HG03571 (cell line): ENCODE measurements at regions not wholly inside any gene's neighbourhood (a gene's known extent, or its start where the extent isn't known, plus 50 kb on each side); places are given as distances from the start of the nearest gene placed in this dataset.
"Not testable (repeated sequence)": the region's sequence is repeated elsewhere in the genome, so short reads cannot be mapped to it uniquely, and the experiment has no call there.

ENCODE experiments used
- ATAC-seq: cut with Tn5 transposase; IDR thresholded peaks from one replicate; pipeline ENCODE4 v1.9.1; 2021; ENCODE audit not compliant: unreplicated experiment

DNA sequence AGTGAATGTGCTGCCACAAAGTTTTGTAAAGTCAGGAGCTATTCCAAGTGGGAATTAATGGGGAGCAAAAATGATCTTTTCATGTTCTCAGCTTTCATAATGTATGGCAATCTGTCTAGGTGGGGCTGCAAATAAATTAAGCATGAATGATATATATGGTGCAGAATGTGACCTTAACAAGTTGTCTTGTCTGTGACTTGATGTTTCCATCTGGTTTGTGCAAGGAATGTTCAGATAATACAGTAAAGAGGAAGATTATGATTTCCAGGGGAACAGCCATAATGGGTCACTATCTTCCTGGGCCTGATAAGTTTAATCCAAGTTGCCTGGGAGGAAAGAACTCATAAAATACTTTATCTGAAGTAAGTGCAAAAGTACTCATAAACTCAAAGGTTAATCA lies 1815.8 kb upstream of the FLRT2 start:
- ATAC-seq, result no peak

DNA sequence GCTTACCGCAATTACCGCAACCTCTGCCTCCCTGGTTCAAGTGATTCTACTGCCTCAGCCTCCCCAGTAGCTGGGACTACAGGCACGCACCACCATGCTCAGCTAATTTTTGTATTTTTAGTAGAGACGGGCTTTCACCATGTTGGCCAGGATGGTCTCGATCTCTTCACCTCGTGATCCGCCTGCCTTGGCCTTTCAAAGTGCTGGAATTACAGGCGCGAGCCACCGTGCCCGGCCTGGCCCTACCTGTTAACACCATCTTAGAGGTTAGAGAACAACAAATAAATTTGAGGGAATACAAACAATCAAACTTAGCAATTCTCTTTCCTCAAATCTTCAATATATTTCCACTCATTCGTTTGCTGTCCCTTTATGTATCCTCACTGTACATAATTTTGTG lies 1810.5 kb upstream of the FLRT2 start:
- not testable (repeated sequence) for ATAC-seq

DNA sequence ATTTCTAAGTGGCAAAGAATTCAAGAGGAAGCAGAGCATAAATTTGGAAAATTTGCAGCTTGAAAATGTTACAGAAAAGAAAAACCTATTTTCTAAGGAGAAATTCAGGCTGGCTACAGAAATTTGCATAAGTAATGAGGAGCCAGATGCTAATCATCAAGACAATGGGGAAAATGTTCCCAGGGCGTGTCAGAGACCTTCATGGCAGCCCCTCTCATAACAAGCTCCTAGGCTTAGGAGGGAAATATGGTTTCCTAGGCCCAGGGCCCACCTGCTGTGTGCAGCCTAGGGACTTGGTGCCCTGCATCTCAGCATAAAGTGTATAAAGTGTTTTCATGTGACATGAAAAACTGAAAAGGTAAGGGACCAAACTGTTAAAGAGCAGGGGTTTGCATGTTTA lies 1796.3 kb upstream of the FLRT2 start:
- ATAC-seq, result no peak

DNA sequence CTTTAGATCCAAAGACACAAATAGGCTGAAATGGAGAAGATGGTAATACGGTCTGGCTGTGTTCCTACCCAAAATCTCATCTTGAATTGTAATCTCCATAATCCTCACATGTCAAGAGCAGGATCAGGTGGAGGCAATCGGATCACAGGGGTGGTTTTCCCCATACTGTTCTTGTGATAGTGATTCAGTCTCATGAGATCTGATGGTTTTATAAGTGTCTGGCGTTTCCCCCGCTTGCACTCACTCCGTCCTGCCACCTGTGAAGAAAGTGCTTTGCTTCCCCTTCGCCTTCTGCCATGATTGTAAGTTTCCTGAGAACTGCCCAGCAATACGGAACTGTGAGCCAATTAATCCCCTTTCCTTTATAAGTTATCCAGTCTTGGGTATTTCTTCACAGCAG lies 1795.5 kb upstream of the FLRT2 start:
- ATAC-seq, result no peak

DNA sequence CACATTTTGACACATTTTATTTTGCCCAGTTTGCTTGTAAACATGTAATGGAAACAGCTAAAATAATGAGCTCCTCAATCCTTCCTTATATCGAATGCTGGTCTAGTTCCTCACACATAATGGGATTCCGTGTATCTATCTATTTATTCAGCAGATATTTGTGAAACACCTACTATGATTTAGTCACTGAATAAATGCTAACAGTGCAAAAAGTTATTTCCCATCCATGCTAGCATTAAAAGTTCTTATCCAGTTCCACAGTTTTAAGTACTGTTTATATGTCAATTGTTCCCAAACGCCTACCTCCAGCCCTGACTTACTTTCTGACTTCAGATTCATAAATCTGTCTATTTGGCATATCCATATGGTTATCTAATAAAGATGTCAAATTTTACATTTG lies 1788.7 kb upstream of the FLRT2 start:
- ATAC-seq, result no peak

DNA sequence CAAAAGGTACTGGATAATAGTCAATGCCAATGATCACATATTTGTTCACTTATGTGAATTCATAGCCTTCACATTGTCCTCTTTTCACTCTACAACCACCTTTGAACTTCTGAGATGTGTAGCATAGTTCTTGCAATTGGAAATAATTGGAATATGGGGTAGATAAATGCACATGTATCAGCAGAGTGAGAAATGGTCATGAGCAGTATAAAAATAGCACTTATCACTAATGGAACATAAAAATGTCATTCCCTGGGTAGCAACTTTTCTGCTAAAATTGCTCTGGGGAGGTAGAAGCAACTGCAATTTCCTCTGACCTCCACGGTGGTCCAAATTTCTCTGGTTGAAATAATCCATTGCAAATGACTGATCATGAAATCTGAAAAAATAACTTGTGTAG lies 1785.7 kb upstream of the FLRT2 start:
- no peak for ATAC-seq

DNA sequence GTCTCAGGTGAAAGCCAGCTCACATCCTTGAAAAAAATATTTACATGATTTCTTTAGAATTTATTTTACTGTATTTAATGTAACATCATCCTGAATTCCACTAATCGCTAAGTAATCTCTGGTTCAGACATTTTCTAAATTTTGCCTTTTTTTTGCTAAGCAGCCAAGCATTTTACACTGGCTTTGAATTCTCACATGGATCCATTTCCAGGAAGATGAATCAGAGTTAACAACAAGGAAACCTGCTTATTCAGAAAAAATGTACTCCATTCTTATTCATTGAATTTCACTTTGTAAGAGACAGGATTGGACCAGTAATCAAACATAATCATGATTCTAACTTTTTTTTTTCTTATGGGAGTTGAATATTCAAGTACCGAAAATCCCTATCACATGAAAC lies 1785.1 kb upstream of the FLRT2 start:
- no peak for ATAC-seq

DNA sequence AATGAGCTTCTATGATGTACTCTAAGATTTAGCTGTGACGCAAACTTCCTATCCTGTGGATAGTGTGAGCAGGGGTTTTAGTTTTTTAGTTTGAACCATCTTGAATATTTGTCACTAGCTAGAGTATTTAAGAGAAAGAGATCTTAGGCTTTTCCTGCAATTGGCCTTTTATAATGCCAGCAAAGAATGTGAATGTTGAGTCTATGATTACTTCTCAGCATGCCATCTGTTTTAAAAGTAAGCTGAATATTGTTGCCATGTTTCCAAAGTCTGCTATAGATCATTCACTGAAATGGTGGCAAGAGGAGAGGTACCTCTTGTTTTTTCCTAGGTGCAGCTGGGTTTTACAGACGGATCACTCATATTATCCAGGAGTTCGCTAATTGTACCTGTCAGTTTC lies 1783.6 kb upstream of the FLRT2 start:
- no peak for ATAC-seq

DNA sequence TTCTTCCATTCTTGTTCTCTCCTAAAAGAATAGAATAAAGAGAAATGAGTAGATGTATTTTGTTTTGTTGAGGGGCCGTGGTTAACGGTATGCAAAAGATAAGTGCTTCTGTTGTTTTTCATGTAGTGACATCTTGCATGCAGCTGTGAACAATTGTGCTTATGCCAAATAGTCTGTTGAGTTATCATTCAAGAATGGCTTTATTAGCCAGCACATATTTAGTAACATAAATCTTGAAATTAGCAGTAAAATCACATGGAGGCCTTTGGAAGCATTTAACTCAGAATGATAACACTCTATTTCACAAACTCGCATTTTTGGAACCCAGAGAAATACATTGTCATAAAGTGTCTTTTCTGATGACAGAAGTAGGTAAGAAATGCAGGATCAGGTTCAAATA lies 1772.0 kb upstream of the FLRT2 start:
- no peak for ATAC-seq

DNA sequence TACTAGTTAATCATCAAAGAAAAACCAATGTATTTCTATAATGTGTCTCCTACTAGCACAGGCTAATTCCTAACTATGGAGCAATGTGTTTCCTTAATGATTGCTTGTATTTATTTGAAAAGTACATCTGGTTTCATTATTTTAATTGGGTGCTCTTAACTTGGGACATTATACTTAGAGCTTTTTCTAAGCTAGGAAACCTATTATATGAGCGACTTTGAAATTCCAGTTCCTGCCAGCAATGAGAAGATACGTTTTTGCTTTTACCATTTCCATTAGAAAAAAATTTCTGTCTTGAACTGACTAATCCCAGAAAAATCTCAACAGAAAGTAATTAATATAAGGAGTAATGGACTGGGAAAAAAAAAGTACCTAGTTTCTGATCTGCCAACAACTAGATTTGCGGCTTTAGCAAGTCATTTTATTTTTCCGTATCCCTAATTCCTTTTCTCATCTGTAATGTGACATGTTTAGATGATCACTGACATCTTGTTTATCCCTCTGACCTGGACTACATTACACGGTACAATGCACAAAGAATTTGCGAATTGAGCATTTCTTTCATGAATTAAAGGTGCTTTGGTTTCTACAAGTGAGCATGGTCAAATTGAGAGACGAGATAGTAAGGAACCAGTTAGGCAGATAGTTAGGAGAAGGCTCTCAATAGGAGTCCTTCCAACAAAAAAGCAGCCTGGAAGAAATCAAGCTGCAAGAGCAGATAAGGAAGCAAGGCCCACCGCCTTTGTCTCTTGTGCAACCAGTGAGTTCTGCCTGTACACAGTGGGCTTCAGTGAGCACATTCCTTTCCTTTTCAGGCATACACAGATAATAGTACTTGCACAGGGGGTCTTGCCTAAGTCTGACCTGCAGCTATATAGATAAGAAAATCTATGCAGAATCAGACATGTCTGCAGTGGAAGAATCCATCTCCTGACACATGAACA lies 1765.0 kb upstream of the FLRT2 start:
- ATAC-seq, result no peak

DNA sequence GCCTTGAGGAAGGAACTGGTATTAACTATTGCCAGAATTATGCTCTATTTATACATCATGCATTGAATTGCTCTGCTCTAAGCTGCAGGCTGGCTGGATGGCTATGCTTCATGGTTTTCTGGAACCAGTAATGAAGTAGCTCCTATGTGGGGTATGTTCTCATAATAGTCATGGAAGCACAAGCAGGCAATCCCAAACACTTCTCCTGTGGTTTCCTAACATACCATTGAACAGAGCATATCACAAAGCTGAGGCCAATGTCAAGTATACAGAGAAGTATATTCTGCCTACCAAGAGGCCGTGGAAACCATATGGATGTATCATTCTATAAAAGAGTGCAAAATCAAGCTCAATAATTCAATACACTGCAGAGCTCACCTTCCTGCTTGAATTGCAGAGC lies 1752.4 kb upstream of the FLRT2 start:
- ATAC-seq, result no peak

DNA sequence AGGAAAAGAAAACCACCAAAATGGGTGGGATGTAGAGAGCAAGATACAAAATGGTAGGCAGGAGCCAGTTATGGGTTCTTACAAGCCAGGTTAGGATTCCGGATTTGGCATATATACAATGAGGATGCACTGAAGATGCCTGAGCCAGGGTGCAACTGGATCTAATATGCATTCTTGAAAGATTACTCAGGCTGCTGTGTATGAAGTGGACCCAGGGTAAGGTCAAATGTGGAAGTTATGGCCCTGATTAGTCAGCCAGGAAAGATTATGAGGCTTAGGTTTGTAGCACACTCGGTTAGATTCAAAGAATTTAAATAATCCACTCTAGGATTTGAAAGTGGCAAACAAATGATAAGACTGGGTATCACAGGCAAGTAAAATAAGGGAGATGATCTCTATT lies 1750.7 kb upstream of the FLRT2 start:
- ATAC-seq, result no peak

DNA sequence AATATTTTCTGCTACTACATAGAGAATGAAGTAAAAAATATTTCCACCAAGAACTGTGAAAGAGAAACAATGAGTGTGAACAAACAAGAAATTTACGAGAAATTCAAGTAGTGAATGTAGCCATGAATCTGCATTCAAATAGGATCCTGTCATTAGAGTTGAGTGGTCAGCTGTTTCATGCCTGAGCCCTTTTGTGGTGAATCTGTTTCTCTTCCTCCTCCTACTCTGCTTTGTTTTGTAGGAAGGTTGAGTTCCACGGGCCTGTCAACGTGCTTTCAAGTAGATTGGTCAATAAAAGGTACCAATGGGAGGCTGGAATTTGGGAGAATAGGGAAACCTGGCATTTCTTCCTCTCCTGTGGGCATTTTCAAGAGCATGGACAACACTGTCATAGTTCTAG lies 1749.6 kb upstream of the FLRT2 start:
- no peak for ATAC-seq

DNA sequence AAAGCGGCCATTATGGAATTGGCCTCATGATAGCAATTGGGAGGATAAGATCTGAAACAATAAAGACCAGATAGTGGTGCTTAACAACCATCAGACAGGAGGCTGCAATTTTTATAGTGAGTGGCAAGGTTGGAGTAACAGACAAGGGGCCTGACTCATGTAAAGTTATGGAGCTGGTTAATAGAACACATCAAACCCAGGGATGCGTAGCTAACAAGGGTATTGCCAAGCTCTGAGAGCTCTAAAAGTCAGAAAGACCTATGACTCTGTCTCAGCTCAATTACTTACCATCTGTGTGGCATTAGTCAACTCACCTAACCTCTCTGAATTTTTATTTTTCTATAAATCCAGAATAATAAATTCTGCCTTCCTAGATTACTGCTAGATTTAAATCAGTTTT lies 1731.5 kb upstream of the FLRT2 start:
- ATAC-seq, result no peak

DNA sequence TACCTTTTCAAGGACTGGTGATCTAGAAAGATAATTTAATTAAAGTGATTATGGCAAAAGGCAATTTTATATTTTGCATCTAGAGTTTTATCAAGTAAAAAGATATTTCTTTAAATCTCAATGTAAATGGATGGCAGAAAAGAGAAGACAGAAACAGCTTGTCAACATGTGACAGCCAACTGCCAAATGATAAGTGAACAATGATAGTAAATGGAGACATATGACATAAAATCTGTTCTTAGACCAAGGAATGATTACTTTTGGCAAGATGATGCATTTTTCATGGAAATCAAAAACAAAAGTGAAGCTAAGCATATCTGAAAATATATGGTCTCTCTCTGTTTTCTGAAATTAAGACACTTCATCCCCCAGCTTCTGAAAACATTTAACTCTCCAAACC lies 1730.7 kb upstream of the FLRT2 start:
- ATAC-seq, result no peak

DNA sequence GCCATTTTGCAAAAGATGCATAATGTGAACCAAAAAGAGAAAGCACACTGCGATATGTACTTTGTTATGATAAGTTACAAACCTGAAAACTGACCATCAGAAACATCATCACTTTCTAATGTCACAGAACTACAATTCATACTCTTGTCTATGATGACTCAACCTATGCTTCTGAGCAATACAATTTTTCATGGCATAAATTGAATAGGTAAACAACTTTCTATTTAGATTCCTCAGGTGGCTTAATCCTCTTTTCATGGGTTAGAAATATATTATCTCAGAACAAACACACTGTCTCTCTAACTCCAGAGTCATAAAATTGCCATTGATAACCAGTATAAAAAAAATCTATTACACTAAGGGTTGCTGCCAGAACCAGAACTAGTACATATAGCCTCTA lies 1715.0 kb upstream of the FLRT2 start:
- ATAC-seq, result no peak

DNA sequence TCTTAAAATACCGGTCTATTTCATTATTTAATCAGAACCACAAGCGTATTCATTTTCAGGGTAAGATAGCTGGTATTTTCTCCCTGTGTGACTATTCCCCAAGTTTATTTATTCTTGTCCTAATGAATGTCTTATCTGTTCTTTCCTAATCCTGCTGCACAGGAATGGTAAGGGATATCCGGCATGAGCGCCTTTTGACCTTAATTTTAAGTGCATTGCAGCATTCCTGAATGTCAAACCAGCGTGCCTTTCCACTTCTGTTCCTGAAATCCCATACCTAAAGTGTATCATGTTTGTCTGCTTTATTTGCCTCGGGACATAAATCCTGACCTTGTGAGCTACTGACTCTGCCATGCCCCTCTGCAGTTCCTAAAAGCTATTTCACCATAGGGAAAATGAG lies 1713.2 kb upstream of the FLRT2 start:
- no peak for ATAC-seq

DNA sequence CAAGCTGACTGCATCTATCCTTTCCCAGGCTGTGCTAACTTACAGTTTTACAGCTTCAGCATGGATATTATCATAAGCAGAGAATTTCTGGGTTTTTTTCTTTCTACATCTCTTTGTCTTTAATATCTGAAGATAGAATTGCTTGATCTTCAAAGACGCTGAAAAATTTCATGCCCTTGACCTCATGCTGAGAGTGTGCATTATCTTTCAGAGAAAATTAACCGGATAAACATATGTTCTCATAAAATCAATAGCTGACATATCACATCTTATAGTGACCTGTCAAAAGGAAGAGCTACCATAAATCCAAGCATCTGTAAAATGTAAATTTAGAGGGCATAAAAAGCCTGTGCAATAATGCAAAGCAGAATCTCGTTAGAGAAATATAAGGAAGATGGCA lies 1704.1 kb upstream of the FLRT2 start:
- no peak for ATAC-seq

DNA sequence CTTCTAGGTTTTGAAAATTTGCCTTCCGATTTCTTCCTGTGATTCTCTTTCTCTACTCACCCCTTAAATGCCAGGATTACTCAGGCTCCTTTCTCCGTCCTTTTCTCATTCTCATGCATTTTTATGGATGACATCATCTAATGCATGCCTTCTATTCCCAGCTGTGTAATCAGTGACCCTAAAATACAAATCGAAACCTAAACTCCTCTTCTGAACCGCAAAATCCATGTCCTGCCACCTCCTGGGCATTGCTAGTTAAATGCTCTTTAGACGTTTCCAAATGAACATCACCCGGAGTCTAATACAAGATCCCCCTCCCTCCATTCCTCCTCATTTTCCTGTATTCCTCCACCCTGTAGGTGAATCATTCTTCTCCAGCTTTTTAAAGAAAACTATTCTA lies 1703.1 kb upstream of the FLRT2 start:
- ATAC-seq, result no peak

DNA sequence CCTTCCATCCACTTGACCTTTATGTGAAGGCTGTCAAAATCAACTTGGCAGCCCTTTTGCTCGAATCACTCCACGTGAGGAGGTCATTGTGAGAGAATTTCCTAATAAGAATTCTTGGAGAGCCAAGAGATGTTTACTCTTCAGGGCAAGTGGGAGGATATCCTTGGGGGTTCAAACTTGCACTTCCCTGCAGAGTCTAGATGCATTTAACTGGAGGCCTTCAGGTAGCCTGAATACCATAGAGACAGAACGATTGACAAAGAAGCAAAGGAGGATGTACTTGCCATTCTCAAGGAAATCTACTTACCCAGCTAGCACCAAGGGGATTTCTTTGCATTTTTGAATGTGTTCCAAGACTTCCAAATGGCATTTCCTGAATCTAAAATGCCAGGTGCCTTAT lies 1702.6 kb upstream of the FLRT2 start:
- ATAC-seq, result no peak

DNA sequence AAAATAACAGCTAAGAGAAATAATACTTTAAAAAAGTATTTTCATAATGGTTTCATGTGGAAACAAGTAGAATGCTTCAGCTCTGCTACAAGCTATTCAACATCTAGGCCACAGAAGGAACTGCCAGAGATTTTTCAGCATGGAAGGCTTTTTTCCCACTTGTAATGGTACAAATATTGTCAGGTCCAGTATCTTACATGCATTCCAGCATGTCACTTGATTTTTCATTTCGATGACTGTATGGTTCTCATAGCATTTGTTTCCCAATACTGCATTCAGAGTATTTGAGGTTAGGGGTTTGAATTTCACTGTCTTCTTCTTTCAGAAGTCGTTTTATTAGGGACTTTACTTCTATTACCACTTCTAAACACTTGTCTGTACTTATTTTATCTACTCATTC lies 1701.5 kb upstream of the FLRT2 start:
- no peak for ATAC-seq

DNA sequence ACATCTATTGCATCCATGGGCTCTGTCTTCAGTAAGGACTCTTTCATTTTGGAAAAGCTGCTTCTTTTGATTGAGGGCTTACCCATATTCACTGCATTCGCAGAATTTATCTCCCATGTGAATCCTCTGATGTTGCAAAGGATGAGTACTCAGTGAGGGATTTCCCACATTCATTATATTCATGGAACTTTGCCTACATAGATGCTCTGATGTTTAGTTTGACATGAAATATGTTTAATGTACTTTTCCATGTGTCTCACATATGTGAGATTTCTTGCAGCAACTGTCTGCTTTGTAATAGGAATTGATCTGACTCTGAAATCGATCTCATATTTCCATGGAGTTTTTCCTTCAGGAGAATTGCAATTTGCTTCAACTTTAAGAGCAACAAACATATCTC lies 1699.6 kb upstream of the FLRT2 start:
- no peak for ATAC-seq

DNA sequence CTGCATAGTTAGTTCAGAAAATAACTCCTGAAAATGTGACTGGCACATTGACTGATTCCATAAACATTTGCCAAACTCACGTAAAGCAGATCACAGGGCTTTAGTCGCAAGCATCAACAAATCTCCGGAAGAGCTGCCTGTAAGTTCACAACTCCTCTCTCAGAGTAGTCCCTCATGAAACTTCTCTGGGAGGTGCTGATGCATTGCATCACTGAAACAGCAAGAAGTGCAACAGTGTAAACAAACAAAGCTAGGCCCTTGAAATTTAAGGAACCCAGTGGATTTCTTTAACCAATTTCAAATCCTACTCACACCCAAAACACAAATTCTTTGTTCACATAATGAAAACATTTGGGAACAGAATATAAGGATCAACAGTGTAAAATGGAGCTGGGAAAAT lies 1691.7 kb upstream of the FLRT2 start:
- no peak for ATAC-seq
